DMS153 treated with DMSO at 0.1 percent for 48 hours (cell line): ENCODE measurements at regions not wholly inside any gene's neighbourhood (a gene's known extent, or its start where the extent isn't known, plus 50 kb on each side); places are given as distances from the start of the nearest gene placed in this dataset.

ENCODE experiments used
- DNase-seq: peaks from one replicate; lab custom pipeline; 2025; ENCODE audit not compliant: unreplicated experiment; lab: John Stamatoyannopoulos, UW

DNA sequence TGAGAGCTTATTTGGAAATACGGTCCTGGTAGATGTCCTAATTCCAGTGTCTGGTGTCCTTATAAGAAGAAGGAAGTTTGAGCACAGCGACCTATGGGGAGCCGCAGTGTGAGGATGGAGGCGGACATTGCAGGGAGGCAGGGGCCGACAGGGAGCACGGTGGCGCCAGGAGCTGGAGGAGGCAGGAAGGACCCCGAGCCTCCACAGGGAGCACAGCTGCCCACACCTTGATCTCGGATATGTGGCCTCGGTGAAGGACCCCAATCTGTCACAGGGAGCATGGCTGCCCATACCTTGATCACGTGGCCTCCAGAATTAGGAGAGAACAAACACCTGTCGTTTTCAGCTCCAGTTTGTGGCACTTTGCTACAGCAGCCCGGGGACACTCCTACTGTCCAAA, 461.6 kb upstream of the SALL3 start:
- DNase-seq: no peak

GRCh38 chr18:78518805-78519204, 460.8 kb upstream of the SALL3 start:
- no peak for DNase-seq

GRCh38 chr18:78519394-78520062, 460.1 kb upstream of the SALL3 start:
- DNase-seq: no peak

DNA sequence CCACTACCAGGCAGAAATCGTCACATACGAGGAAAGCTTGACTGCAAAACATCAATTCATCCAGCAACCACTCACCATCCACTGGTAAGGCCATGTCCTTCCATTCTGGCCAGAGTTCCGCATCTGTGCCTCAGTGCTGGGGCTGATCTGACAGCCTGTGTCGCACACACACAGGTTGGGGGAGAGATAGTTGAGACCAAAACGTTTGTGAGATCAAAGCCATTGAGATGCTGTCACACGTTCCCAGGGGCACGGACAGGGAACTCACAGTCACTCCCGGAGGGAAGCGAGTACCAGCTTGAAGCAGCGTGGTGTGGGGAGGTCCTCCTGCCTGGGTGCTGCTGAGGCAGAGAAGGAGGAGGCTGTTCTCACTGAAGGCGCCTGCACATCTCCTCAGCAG, 458.5 kb upstream of the SALL3 start:
- DNase-seq: no peak

GRCh38 chr18:78521744-78522143, 457.9 kb upstream of the SALL3 start:
- no peak for DNase-seq

GRCh38 chr18:78522507-78522906, 457.1 kb upstream of the SALL3 start:
- no peak for DNase-seq

GRCh38 chr18:78523850-78524249, 455.8 kb upstream of the SALL3 start:
- no peak for DNase-seq

DNA sequence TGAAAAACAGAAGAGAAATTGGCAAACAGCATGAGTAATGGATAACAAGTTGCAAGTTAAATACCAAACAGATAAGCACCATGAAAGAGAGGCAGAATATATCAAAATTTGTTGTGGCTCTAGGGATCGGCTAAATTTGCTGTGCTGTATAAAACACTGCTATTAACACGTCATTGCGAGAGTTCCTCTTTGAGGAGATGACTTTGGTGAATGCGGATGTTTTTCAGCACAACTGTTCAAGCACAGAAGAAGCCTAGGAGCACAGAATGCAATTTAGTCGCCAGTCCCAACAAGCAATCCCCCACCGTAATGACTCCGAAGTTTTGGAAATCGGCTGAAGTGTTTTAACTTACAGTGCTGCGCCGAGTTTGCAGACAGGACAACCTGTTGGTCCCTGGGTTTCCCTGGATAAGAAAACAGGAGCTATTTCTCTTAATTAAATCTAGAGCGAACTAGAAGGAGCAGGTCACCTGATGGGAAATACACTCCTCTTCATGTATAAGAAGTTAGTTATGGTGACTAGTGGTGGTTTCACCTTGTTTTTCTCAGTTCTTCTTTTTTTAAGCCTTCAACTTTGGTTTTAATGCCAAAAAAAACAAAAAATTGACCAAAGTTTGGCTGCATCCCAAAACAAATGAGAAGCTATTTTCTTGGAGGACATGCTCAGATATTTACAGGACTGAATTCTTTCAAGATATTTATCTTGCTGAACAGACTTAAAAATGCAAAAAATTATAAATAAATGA, 454.1 kb upstream of the SALL3 start:
- no peak for DNase-seq

DNA sequence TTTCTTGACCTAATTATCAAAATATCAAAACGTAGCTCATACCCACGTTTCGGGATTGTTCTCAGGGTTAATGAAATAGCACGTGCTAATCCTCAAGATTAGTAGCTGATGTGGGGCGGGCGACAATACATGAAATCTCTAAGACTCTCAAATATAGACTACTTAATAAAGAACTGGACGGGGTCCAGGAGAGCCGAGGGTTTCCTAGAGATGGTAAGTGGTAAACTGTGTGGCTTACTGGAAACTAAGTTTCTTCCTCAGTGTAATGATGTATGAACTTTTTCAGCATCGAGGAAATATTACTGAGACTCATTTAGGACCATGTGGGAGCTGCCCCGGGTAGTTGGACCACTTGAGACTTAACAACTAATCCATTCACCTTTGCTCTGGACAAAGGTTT, 453.3 kb upstream of the SALL3 start:
- no peak for DNase-seq

GRCh38 chr18:78526923-78527711, 452.5 kb upstream of the SALL3 start:
- DNase-seq: no peak

DNA sequence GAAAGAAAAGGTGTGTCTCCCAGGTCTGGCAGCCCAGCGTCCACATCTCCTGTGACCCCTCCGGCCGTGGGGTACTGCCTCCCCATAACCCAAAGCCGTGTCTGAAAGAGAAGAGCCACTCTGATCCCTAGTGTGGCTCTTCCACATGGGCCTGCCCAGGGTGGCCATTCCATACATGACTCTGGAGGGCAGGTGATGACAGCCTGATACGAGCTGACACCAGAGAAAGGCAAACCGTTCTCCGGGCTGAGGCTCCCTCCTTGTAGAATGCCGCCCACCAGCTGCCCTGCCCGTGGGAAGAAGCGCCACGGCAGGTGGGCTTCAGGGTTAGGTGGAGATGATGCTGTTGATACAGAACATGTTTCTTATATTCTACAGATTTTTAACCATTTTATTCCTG, 451.6 kb upstream of the SALL3 start:
- no peak for DNase-seq

GRCh38 chr18:78528411-78529258, 451.0 kb upstream of the SALL3 start:
- peak; percentile 62 for DNase-seq

DNA sequence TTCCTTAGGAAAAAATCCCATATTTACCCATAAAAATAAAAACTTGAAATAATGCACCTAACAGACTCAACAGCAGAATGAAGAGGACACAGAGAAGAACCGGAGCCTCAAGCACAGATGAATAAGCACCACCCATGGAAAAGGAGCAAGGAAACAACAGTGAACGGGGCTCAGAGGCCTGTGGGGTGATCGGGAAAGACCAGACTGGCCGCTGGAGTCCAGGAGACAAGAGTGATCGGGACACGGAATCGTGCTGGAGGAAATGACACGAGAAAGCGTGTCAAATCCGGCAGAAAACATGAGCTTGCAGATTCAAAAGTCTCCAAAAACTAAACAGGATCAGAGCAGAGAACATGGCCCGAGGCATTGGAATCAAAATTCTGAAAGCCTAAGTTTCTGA, 448.0 kb upstream of the SALL3 start:
- DNase-seq: no peak

- no peak for DNase-seq
These were observed 440.8 kb upstream of the SALL3 start for GRCh38 chr18:78538669-78539440.

- DNase-seq: no peak
These were observed 438.7 kb upstream of the SALL3 start for GRCh38 chr18:78540636-78541529.

DNA sequence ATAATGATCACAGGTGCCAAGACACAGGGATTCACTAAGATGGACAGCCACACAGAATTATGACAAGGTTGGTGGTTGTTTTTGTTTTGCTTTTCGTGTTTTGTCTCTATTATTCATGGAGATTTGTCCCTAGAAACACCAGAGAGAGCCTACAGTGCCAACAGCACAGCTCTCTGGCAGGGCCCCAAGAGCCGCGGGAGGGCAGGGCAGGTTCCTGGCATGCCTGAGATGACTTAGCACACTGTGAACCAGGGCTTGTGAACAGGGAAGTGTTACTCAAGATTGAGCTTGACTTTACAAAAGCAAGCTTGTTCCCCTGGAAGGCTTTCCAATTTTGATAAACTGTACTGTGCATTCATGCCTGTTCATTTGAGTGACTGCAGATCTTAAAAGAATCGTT, 437.4 kb upstream of the SALL3 start:
- DNase-seq: no peak

DNA sequence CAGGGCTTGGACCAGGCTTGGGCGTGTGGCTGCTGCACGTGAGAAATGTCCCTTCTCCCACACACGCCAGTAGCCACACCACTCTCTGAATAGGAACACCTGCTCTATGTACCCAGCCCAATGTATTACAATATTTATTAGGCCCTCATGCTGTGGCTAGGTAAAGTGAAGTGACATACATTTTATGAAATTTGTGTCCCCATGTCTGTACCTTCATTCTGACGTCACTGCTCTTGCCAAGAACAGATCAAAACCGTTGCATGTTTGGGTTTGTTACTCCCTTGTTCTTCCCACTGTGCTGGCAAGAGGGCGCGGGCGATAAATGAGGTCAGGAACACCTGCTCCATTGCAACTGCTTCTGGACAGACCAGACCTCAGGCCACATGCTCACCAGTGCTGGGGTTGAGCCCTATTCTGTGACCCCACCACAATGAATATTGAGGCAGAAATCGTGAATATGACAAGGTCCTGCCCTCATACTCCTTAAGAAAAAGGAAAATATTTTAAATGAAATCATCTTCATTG, 436.4 kb upstream of the SALL3 start:
- no peak for DNase-seq

GRCh38 chr18:78546281-78546680, 433.3 kb upstream of the SALL3 start:
- DNase-seq: no peak

- no peak for DNase-seq
These were observed 431.8 kb upstream of the SALL3 start for GRCh38 chr18:78547817-78548216.
